ENCODE measurements at regions not wholly inside any gene's neighbourhood (a gene's known extent, or its start where the extent isn't known, plus 50 kb on each side); places are given as distances from the start of the nearest gene placed in this dataset.
A peak's percentile ranks its signal among the peaks of the same experiment; 100 is the strongest.

- DNase-seq (ENCODE audit: low spot score): peak; percentile 83
These were observed 106.1 kb upstream of the CPEB4 start for GRCh38 chr5:173781816-173782670.

DNA sequence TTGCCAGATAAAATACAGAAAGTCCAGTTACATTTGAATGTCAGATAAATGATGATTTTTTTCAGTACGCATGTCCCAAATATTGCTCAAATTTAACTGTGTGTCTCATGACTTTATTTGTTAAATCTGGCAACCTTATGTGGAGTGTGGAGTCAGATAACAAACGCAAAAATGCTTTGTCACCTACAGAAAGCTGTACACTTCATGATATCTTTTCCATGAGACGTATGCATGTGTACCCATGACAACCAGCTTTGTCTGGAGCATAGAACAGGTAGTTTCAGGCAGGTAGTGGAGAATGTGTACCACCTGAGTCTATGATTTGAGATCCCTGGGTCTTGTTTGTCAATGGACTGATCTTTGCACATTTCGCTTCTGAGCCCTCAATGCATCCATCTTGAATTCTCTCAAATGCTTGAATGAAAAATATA is 105.5 kb upstream of the CPEB4 start:
- DNase-seq (ENCODE audit: low spot score): no peak

- DNase-seq (ENCODE audit: low spot score): no peak
These were observed 104.8 kb upstream of the CPEB4 start for GRCh38 chr5:173783371-173783770.

GRCh38 chr5:173785400-173785799 is 102.7 kb upstream of the CPEB4 start:
- no peak for DNase-seq (ENCODE audit: low spot score)

GRCh38 chr5:173785866-173786265 is 102.3 kb upstream of the CPEB4 start:
- no peak for DNase-seq (ENCODE audit: low spot score)

DNA sequence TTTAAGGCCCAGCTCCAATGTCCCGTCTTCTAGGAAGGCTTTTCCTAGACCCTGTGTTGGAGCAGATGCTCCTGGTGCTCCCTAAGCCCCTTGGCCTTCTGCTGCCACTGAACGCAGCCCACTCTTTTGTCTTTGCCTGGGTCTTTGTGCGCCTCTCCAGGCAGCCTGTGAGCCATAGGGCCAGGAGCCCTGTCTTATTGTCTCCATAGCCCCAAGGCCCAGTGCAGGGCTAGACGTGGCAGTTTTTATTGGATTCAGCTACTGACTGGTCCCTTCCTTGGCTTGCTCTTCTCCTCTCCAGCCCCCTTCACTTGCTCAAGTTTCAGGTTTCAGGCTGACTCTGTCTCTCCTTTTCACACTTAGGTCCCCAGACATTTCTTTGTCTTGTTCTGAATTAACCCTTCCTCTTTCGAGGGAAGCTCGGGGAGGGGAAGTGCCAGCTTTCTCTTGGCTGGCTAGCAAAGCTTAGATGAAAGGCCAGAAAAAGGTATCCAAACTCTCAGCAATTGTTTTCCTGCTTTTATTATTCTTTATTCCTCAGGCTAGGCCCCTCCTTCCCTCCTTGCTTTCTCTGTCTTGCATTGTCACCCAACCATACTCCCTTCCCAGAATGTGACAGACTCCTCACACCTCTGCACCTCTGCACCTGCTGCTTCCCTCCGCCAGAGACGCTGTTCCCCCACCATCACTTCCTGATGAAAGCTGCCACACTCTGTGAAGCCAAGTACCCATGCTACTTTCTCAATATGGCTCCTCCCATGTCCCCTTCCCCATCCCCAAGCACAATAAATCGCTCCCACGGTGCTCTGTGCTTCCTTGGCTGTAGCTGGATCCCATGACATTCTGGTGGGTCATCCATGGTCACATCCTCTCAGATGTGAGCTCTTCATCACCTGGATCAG is 101.6 kb upstream of the CPEB4 start:
- no peak for DNase-seq (ENCODE audit: low spot score)

DNA sequence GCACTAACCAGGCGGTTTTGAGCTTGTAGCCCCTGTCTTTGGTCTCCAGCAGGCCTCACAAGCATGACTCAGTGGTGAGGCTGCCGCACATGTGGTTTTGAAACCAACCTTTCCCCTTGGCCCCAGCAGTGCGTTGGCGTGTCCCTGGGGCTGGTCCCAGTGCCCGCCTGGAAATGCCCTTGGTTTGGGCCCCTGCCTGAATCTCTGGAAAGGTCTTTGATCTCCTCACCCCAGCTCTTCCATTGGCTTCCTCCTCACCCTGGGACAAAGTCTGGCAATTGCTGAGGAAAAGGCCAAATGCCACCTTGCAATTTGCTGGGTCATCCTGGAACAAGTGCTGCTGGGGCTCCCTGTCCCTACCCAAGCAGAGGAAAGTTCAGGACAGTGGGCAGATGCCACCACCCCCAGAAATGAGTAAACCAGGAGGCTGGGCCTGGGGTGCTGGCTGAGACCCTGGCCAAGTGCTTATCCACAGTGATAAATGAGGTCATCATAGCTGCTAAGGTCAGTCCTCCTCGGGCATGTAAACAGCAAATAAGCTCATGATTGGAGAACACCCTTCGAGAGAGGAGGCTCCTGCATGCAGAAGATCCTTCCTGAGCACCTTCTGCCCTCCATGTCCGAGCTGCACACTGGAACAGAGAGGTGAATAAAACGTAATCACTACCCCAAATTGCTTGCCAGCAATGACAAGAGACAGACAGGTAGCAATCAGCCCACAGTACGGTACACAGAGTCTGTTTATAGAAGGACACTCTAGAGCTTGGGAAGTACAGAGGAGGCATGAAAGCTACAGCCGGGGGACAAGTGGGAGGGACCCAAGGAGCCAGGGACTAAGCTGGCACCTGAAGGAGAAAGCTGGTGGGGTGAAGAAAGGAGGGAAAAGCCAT is 98.9 kb upstream of the CPEB4 start:
- DNase-seq (ENCODE audit: low spot score): no peak

DNA sequence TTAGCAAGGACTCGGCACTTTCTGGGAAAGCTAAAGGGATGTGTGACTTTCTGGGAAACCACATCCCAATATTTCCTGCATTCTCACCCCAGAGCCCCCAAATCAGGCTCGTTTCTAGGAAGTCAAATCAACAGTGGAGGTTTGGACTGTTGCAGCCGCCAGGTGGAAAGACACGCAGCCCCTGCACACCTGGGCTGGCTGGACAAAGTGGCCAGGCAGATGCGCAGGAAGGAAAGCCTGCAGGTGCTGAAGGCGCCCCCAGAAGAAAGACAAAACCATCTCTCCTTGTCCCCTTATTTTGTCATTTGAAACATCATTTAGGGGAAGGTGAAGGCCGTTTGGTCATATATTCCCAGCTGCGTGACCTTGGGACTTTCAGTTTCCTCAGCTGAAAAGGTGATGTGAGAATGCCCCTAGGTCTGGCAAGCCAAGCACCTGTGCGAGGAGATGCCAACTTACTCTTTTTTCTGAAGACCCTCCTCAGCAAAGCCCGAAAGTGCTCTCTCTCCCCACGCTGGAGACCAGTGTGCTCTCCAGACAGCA is 97.9 kb upstream of the CPEB4 start:
- no peak for DNase-seq (ENCODE audit: low spot score)

GRCh38 chr5:173790836-173791546 is 97.2 kb upstream of the CPEB4 start:
- no peak for DNase-seq (ENCODE audit: low spot score)

DNA sequence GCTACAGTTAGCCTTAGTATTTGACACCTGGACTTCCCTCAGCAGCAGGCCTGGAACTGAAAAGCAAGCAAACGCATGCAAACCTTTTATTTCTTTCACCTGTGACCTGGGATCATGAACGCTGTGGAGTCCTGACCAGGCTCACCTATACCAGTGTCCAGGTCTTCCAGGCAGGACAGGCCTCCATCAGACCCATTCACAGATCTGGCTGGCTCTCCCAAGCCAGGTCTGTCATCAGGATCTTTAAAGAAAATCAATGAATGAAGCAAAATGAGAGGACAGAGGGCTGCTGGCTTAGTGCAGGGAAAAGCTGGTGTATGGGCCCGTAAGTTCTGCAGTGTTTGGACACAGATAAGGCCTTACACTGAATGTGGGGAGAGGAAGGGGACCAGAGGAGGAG is 96.3 kb upstream of the CPEB4 start:
- DNase-seq (ENCODE audit: low spot score): no peak

GRCh38 chr5:173792781-173793547 is 95.2 kb upstream of the CPEB4 start:
- DNase-seq (ENCODE audit: low spot score): no peak

GRCh38 chr5:173793648-173794548 is 94.3 kb upstream of the CPEB4 start:
- DNase-seq (ENCODE audit: low spot score): no peak

DNA sequence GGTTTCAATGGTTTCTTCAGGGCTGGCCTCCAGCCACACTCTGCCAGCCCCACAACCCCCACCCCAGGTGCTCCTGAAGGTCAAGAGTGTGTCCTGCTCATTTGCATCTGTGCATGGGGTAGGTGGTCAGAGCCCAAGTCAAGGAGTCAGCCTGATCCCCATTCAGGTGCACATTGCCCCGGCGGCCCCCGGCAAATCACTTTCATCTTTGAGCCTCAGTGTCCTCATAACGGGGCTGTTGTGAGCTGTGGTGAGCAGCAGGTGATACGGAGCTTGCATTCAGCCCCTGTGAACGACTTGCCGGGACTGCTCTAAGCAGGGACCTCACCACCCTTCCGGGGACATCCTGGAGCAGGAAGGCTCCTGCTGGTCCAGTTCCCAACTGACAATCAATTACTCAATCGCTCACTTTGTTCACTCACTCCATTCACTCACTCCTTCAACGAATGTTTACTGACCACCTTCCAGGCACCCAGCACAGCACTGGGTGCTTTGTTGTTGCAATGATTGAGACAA is 93.2 kb upstream of the CPEB4 start:
- no peak for DNase-seq (ENCODE audit: low spot score)

GRCh38 chr5:173795601-173796000 is 92.5 kb upstream of the CPEB4 start:
- no peak for DNase-seq (ENCODE audit: low spot score)

DNA sequence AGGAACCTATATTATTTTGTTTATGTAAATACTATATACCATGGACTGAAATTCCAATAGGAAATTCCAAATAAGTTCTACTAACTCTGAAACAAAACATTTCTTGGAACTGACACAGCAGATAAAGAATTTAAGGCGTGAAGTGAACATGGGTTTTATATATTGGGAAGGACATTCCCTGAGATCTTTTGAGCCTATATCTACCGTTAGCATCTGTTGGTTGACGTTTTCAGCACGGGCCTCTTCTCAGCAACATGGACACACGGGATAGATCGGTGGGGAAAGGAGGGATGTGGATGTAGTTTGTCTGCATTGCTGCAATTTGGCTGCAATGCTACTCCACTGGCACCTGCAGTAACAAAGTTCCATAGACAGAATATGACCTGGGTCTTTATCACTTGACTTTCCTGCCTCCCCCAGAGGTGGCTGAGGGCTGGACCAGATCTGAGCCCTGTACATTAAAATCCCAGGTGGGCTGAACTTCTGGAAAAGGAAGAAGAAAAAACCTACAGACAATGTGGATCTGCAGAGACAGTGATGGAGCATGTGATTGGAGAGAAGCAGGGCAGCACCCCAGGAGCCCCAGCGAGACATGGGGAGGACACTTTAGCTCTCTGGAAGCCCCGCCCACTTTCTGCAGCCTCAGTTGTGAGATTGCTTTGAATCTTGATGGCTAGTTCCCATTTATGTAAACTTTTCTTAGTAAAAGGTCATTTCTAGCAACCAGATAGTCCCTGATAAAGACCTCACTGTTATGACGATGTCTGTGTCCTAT is 91.2 kb upstream of the CPEB4 start:
- DNase-seq (ENCODE audit: low spot score): no peak

GRCh38 chr5:173798127-173798810 is 89.9 kb upstream of the CPEB4 start:
- DNase-seq (ENCODE audit: low spot score): no peak

DNA sequence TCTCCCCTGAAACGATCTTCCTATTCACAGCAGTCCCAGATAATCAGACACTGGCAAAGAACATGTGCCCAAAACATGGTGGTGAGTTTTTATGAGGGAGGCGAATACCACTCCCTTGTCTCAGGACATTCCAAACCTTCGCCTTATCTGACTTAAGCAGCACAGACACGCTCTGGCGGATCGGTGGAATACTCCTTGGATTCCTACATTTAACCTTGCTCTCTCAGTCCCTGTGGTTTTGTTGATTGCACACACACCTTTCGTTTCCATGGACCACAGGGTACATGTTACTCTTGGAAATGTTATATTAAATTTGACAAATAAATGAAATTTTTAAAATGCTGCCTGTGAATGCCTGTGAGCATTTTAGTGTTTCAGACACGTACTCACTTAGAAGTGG is 87.8 kb upstream of the CPEB4 start:
- no peak for DNase-seq (ENCODE audit: low spot score)

DNA sequence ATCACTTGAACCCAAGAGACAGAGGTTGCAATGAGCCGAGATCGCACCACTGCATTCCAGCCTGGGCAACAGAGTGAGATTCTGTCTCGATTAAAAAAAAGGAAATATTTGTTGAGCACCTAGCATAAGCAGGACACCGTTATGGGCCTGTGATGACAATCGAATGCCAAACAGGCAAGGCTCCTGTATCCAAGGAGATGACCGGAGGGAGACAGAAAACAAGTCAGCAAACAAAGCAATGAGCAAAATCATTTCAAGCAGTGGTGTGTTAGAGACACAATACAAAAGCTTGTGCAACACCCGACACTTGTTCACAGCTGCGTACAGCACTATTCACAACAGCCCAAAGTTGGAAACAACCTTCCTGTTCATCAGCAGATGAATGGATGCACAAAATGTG is 87.1 kb upstream of the CPEB4 start:
- DNase-seq (ENCODE audit: low spot score): no peak
